Activated CD4-positive, alpha-beta T cell treated with anti-CD3 and anti-CD28 coated beads, Interleukin-2, amount 50 U/mL, for 24 hours (primary cell): ENCODE measurements at regions not wholly inside any gene's neighbourhood (a gene's known extent, or its start where the extent isn't known, plus 50 kb on each side); places are given as distances from the start of the nearest gene placed in this dataset.
"Not testable (repeated sequence)": the region's sequence is repeated elsewhere in the genome, so short reads cannot be mapped to it uniquely, and the experiment has no call there.

Source experiments
- DNase-seq, 2 donors: peaks; one replicate each; pipeline ENCODE4 v3.0.0-alpha.2; 2020; ENCODE audit warnings: low read depth in 1 of 2, low spot score in 1 of 2

DNA sequence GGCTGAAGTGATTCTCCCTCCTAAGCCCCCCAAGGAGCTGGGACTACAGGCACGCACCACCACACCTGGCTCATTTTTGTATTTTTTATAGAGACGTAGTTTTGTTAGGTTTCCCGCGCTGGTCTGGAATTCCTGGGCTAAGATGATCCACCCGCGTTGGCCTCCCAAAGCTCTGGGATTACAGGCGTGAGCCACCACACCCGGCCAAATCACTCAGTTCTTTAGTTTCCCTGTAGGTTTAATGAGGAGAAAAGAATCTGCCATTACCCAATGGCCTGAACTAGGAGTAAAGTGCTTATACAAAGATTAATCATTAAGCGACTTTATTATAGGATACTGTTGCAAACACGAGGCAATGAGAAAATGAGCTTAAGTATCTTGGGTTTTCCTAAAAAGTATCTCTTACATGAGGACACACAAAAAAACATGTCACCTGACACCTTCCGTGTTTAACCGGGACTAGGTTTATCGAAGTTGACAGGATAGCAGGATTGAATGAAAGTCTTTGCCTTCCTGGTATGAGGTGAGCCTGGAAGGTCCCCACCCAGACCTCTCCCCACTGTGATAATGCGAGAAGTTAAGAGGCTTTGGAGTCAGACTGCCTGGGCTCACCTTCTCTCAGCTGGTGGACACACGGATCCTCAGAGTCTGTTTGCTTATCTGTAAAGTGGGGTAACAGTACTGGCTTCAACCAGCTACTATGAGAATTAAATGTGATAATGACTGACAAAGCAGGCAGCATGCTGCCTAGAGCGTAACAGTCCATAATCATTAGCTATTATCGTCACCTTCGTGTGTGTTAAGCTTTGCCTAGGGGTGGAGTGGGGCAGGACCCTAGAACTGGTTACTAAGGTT, 133.5 kb upstream of the KRAS start:
- no peak for DNase-seq

DNA sequence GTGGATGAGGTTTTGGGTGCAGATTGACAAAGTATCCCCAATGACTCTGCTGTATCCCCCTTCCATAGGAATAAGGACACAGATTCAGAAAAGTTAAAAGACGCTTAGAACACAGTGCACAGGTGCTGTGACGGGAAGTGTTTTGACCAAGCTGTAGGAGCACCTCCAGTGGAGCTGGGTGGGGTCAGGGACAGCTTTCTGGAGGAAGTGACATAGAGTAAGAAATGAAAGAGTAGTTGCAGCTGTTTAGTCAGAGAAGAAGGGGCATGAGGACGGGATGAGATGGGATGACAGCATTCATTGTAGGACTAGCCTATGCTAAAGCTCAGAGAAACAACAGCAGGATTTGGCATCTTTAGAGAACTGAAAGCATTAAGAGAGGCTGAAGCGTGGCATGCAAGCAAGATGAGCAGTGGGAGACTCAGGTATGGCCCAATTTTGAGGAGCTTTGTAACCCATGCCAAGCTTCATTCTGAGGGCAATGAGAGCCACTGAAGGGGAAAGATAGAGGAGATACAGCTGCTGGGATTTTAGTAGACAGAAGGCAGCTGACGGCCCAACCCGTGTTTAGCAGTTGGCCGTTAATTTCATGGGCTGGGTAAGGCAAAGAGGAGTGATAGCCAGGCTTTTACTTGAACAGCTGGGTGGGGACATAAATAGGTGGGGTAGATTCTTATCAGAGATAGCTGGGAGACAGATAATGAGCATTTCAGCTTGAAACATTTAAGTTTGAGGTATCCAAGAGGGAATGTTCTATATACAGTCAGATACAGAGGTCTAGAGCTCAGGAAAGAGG, 131.8 kb upstream of the KRAS start:
- DNase-seq, result no peak

DNA sequence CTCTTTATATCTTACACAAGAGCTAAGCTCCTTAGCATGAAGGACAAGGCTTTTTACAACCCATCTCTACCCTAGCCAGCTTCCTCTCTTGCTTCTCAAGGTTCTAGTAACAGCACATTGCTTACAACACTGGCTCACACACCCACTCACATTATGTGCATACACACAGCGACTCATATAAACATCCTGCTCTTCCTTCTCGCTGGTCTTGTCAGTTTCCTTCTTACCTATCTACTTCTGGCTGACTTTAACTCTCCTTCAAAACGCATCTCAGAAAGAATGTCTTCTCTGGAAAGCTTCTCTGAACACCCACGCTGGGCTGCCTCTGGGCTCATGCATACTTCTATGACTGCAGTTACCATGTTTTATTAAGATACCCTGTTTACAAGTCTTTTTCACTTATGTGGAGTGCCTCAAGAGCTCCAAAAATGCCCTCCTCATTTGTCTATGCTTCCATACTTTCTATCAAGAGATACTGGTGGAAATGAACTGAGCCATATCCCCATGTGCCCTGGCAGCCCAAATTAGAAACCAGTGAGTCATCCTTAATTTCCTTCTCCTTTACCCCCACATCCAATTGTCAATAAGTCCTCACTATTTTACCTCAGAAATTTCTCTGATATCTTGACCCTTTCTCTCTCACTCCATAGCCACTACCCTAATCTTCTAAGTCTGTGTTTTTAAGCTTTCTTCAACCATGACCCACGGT, 126.9 kb upstream of the KRAS start:
- DNase-seq, result peak in 1 of 2 donors; percentile 32

DNA sequence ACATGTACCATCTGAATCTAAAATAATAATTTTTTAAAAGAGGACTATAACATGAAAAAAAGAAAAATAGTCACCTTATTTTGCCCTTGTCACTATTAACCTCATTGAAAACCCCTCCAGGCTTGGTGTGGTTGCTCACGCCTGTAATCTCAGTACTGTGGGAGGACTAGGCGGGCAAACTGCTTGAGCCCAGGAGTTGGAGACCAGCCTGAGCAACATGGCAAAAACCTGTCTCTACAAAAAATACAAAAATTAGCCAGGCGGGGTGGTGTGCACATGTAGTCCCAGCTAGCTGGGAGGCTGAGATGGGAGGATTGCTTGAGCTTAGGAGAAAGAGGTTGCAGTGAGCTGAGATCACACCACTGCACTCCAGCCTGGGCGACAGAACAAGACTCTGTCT, 126.3 kb upstream of the KRAS start:
- DNase-seq, result no peak

DNA sequence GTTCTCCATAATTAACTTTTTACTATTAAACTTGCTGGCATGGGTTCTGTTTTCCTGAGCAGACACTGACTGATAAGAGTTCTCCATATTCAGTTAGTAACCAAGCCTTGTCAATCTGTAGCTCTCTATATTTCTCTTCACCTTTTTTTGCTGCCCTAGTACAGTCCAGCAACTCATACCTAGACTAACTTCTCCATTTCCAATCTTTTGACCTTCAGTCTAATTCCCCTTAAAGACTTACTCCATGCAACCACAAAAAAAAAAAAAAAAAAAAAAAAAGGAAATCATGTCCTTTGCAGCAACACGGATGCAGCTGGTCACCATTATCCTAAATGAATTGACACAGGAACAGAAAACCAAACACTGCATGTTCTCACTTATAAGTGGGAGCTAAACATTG, 125.7 kb upstream of the KRAS start:
- DNase-seq, result no peak

DNA sequence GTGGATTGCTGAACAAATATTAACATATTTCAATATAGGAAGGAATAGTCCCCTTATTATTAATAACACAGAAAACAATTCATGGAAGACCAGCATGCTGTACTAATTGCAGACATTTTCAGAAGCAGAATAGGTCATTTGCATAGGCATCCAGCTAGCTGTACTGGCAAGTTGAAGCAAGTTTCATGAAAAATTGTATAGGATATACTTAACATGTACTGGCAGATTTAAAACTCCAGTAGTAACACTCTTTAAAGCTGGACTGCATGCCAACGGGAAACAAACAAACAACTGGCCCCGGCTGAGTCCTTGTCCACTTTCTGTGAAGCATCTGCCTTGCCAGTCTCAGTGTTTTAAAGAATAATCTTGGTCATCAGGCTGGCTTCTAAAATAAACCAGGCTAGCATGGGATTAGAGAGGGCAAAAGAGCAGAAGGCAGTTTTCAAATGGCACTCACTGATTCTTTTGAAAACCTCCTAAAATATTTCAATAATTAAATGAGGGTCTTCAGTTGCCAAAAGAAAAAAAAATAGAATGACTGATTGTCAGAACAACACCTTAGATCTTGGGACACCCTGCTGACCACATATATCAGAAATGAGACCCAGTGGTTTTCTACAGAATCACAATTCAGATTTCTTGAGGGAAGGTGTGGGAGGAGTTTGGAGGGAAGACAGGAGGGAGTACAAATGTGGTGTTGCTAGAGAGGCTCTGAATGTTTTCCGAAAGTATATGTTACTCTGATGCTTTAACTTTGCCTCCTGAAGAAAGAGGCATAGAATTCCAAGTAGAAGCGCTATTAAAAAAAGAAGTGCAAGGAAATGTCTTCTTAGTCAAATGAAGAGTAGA, 122.5 kb upstream of the KRAS start:
- DNase-seq, result no peak

DNA sequence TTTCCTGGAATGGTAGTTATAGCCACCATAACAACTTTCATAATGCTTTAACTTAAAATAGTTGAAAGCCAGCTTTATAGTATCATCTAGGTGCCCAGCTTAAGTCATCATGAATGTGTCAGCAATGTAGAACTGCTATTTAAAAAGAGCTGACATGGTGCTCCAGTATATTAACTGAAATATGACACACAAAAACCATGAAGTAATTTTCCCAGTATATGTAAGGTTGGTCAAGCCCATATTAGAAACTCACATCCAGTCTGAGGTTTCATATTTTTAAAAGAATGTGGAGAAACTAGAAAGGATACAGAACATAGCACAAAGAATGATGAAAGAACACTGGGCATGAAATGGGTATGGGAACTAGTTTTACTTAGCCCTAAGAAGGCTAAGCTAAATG, 121.3 kb upstream of the KRAS start:
- no peak for DNase-seq

DNA sequence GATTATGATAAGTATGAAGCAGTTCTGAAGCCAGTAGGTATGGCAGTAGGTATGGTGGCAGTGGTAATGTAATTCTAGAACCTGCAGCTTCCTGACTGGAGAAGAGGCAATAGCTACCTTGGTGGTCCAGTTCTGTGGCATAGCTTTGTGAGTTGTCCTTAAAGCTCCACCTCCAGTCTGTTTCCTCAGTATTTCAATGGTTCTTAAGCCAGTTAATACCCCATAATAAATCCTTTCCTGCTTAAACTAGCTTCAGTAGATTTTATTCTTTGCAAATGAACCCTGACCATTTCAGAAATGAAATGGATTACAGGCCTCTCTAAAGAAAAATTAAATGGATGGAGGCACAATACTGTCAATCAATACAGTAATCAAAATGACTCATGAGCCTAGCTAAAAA, 117.8 kb upstream of the KRAS start:
- DNase-seq, result no peak

DNA sequence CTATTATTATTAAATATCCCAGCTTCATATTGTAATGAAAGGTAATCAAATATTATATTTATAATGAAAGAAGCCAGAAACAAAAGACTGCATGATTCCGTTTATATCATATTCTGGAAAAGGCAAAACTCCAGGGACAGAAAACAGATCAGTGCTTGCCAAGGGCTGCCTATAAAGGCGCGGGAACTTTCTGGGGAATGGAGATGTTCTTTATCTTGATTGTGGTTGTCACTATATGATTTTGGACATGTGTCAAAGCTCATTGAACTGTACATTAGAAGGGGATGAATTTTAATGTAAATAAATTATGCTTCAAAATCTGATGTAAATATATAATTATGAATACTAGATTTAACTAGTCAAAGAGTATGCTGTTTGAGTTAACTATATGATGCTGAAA, 115.4 kb upstream of the KRAS start:
- DNase-seq, result no peak

DNA sequence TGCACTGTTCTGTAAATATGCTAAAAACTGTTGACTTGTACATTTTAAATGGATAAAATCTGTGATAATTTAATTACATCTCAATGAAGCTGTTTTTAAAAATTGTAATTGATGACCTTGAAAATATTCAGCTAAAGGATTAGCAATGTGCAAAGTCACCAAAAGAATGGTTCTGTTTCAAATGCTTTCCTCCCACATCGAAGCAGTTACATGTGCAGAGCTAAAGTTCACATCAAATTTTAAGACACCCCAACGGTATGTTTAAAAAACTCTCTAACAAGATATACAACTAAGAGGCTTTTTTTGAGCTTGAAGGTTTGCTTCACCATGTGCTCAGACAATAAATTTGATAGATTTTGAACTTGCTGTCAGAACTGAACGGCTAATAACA, 114.6 kb upstream of the KRAS start:
- no peak for DNase-seq

DNA sequence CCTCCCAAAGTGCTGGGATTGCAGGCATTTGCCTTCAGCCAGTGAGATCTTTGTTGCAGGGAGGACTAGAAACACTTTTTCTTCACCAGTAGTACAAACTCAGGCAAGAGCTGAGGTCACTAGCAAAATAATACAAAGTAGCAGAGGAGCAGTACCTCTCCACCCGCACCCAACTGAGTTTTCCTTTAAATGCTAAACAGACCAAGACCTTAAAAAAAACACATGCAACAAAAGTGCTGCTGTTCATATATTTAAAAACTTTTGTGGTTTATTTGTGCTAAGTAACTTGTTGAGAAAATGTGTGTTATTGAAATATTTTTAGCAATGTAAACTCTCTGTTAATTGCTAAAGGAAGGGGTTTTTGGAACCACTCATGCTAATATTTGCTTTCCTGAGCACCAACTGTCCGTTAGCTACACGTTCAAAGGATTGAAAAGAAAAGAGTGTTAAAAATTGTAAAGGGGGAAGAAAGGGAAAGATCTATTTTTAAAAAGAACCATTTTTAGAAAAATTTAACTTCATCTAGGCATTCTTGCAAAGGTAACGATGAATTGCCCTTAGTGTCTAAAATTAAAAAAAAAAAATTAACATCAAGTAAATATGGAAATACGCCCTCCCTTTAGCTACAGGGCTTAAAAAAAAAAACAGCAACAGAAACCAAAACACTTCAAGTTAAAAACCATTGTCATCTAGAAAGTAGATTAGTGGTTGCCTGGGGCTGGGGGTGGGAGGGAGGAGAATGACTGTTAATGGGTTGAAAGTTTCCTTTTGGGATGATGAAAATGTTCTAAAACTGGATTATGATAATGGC, 114.0 kb upstream of the KRAS start:
- peak in 1 of 2 donors; percentile 55 for DNase-seq

DNA sequence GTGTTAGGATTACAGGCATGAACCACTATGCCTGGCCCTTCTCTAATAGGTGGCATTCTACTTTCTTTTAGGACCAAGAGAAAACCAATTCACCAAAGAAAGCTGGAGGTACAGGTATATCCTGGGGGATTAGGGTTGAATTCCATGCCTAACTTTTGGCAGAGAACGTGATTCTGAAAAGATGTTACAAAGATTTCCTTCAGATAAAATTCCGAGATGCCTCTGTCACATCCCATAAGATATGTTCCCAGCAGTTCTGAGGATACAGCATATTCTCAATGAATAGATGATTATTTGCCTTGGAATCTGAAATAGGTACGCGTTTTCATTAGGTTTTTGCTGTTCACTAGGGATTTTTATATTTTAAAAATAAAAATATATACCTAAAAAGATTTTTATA, 111.9 kb upstream of the KRAS start:
- no peak for DNase-seq

DNA sequence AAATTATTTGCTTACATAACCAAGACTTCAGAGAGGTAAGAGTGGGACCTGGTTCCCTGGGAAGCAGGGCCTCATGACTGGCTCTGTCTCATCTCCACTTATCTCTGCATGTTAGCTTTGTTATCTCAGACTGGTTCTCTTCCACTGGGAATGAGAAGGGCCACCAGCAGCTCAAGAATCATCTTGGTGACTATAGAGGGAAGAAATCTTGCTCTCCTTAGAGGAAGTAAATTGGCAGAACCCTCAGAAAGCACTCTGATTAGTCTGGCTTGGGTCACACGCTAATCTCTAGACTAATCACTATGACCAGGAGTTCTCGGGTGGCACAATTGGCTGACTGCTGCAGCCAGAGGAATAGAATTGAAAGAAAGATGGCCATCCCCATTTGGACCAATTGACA, 110.8 kb upstream of the KRAS start:
- DNase-seq, result no peak

DNA sequence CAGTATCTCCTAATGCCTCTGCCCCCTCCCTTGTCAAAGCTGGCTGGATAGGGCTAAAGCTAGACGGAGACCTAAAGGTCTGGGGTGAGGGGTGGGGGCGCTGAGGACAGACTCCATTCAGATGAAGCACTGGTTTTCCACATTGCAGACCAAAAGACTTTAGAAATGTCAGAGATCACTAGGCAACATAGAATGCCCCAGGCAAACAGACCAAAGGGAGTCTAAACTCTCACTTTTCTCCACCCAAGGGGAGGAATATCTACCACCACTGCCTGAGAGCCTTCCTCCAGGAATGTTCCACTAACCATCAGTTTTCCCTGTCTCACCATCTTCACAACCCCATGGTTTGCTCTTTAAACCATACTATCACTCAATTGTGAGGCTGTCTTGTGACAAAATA, 106.9 kb upstream of the KRAS start:
- DNase-seq, result no peak

DNA sequence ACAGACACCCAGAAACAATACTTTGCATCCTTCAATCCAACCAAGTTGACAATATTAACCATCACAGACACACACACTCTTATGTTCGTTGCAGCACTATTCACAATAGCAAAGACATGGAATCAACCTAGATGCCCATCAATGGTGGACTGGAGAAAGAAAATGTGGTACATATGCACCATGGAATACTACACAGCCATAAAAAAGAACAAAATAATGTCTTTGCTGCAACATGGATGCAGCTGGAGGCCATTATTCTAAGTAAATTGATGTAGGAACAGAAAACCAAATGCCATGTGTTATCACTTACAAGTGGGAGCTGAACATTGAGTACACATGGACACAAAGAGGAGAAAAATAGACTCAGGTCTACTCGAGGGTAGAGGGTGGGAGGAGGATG, 102.2 kb upstream of the KRAS start:
- not testable (repeated sequence) for DNase-seq

DNA sequence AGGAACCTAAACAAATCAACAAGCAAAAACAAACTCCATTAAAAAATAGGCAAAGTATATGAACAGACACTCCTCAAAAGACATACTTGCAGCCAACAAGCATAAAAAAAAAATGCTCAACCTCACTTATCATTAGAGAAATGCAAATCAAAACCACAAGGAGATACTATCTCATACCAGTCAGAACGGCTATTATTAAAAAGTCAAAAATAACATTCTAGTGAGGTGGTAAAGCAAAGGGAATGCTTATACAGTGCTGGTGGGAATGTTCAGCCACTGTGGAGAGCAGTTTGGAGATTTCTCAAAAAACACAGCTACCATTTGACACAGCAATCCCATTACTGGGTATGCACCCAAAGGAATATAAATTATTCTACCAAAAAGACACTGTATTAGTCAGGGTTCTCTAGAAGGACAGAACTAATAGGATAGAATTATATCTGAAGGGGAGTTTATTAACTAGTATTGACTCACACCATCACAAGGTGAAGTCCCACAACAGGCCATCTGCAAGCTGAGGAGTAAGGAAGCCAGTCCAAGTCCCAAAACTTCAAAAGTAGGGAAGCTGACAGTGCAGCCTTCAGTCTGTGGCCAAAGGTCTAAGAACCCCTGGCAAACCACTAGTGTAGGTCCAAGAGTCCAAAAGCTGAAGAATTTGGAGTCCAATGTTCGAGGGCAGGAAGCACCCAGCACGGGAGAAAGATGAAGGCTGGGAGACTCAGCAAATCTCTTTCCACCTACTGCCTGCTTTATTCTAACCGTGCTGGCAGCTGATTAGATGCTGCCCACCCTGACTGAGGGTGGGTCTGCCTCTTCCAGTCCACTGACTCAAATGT, 101.6 kb upstream of the KRAS start:
- no peak for DNase-seq

DNA sequence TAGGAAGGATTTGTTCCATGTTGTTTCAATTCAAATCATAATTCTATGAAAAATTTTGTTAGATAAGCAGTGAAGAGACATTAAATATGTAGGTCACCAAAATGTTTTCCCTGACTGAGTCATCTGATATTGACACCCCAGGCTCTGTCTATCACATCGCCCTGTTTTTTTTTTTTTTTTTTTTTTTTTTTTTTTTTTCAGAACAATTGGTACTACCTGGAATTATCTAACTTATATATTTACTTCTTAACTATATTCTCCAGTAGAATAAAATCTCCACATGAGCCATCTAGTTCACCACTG, 97.8 kb upstream of the KRAS start:
- no peak for DNase-seq

DNA sequence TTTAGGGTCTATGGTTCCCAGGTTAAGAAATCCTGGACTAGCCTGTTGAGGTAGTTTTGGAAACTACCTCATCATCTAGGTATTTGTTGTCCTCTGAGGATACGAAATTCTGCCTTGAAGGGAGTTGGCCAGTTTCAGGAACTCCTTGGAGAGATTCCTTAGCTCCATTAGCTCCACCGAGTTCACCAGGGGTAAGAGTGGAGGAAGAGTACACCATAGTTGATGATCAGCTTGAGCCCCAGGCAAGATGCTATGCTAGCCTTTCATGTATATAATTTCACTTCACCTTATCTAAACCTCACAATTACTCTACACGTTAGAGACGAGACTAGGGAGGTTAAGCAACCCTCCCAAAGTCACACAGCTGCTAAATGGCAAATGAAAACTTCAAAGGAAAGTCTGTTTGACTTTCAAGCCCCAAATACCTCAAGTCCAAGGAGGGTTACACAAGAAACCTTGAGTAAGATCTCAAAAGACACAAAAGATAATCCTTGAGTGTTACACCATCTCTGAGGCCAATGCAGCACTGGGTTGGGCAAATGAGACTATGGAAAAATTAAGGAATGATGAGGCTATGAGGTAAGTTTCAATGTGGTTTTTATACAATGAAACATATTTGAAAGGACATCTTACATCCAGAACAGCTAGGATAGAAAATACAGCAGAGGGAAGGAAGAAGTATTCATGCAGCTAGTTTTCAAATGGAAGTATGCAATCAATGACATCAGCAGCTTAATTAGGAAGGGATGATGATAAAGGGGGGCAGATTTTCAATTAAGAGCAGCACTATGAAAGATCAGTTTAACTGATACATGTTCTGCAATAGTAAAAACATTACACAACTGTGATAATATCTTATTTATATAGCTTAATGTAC, 97.2 kb upstream of the KRAS start:
- DNase-seq, result no peak

DNA sequence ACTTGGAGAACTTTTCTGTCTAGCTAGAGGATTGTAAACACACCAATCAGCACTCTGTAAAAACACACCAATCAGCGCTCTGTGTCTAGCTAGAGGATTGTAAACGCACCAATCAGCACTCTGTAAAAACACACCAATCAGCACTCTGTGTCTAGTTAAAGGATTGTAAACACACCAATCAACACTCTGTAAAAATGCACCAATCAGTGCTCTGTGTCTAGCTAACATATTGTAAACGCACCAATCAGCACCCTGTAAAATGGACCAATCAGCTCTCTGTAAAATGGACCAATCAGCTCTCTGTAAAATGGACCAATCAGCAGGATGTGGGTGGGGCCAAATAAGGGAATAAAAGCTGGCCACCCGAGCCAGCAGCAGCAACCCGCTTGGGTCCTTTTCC, 91.1 kb upstream of the KRAS start:
- not testable (repeated sequence) for DNase-seq
